Right lobe of liver (tissue), 6 donors: ENCODE measurements at regions not wholly inside any gene's neighbourhood (a gene's known extent, or its start where the extent isn't known, plus 50 kb on each side); places are given as distances from the start of the nearest gene placed in this dataset.

Source experiments
- ATAC-seq, 4 donors: fragments of 200-7000 bp; cut with Tn5 transposase; one replicate each; pipeline ENCODE4 v1.9.1; 2020; ENCODE audit warnings: mild to moderate bottlenecking in 4 of 4, moderate library complexity in 4 of 4
- DNase-seq, 3 donors: peaks; one replicate each; pipeline ENCODE4 v3.0.0-alpha.2; 2020
- H3K27ac ChIP-seq, 3 donors: fragments of 200-600 bp; one replicate each; pipeline ENCODE4 v1.8.0; 2022
- H3K27me3 ChIP-seq, 2 donors: fragments of 200-600 bp; one replicate each; pipeline ENCODE4 v1.8.0; 2022
- H3K36me3 ChIP-seq, 4 donors: fragments of 200-600 bp; sonication (generic) in 1 of 4; one replicate each; pipeline versions ENCODE4 v1.5.1 to v1.8.0; 2017 to 2022; ENCODE audit warnings: control low read depth in 1 of 4
- H3K4me1 ChIP-seq, 4 donors: fragments of 200-600 bp; sonication (generic) in 1 of 4; one replicate each; pipeline versions ENCODE4 v1.5.1 to v1.8.0; 2017 to 2022; ENCODE audit warnings: control low read depth in 1 of 4
- H3K4me3 ChIP-seq, 3 donors: fragments of 200-600 bp; one replicate each; pipeline ENCODE4 v1.8.0; 2022
- H3K9me3 ChIP-seq, 4 donors: fragments of 200-600 bp; sonication (generic) in 1 of 4; one replicate each; pipeline versions ENCODE4 v1.5.1 to v1.8.0; 2017 to 2022; ENCODE audit warnings: control low read depth in 1 of 4
- POLR2A ChIP-seq: fragments of 450-650 bp; IDR thresholded peaks from one replicate; pipeline ENCODE4 v1.6.1; 2017; ENCODE audit warnings: antibody characterized with exemption, mild to moderate bottlenecking
- WGBS: methylation state at CpG from one replicate; pipeline ENCODE4 v1.1.6; 2018; ENCODE audit warnings: low coverage, low lambda C conversion rate; ENCODE audit not compliant: insufficient coverage; ENCODE audit errors: missing lambda C conversion rate; 5-methylcytosine and 5-hydroxymethylcytosine counted together
- intact Hi-C, 2 donors: fragments of 100-400 bp; cut with DNase I; formaldehyde crosslinking; loops; one replicate each; pipeline versions ENCODE4 v1.11.2 to v1.14.1; 2022
- TF ChIP-seq, protein P1 (sequence below), 4 donors: fragments of 200-600 bp in 3 of 4; fragments of 450-650 bp in 1 of 4; IDR thresholded peaks; one replicate each; pipeline versions ENCODE4 v1.5.1 to v1.8.0; 2016 to 2022; ENCODE audit warnings: antibody characterized with exemption in 4 of 4, mild to moderate bottlenecking in 2 of 4
- donor health status: DM: no; HTN: yes; CAD: no.
- donor health status: DM: no; HTN: no; CAD: no.
- donor health status: DM: no; HTN: no; CAD: no.
- donor health status: DM: no; HTN: yes; CAD: no.
- donor health status: DM: no; HTN: yes; CAD: no.

DNA sequence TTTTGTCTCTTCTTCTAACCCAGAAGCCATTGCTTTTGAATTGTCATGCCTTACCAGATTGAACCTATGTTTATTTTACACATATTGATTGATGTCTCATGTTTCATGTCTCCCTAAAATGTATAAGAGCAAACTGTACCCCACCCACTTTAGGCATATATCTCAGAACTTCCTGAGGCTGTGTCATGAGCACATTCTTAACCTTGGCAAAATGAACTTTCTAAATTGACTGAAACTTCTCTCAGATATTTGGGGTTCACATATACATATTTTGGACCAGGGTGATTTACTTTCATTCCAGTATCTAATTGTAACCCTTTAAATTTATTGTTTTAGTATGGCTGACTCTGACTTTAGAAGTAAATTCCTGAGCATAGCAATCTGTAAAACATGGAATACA lies 723.9 kb upstream of the PCDH20 start:
- intact Hi-C loops, result no loop called here
- H3K4me3 ChIP-seq, result no peak overlapping the region
- H3K27me3 ChIP-seq, result no peaks in the 10 kb centered on the region
- TF ChIP-seq, protein P1, sequence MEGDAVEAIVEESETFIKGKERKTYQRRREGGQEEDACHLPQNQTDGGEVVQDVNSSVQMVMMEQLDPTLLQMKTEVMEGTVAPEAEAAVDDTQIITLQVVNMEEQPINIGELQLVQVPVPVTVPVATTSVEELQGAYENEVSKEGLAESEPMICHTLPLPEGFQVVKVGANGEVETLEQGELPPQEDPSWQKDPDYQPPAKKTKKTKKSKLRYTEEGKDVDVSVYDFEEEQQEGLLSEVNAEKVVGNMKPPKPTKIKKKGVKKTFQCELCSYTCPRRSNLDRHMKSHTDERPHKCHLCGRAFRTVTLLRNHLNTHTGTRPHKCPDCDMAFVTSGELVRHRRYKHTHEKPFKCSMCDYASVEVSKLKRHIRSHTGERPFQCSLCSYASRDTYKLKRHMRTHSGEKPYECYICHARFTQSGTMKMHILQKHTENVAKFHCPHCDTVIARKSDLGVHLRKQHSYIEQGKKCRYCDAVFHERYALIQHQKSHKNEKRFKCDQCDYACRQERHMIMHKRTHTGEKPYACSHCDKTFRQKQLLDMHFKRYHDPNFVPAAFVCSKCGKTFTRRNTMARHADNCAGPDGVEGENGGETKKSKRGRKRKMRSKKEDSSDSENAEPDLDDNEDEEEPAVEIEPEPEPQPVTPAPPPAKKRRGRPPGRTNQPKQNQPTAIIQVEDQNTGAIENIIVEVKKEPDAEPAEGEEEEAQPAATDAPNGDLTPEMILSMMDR (IDR thresholded peaks at IDR 0.05), result no peak
- no peak for TF ChIP-seq POLR2A
- ATAC-seq, result no peak
- H3K4me1 ChIP-seq, result no peaks in the 10 kb centered on the region
- no peak for DNase-seq
- no peaks in the 10 kb centered on the region for H3K9me3 ChIP-seq
- H3K27ac ChIP-seq, result no peak overlapping the region
- H3K36me3 ChIP-seq, result no peaks in the 10 kb centered on the region

GRCh38 chr13:62137629-62138405 lies 722.2 kb upstream of the PCDH20 start:
- 60% methylated on average over 2 of the region's 2 CpGs for WGBS
- no peaks in the 10 kb centered on the region for H3K9me3 ChIP-seq
- no peaks in the 10 kb centered on the region for H3K27me3 ChIP-seq
- TF ChIP-seq POLR2A, result no peak
- TF ChIP-seq, protein P1 (IDR thresholded peaks at IDR 0.05), result no peak
- no peak for ATAC-seq
- intact Hi-C loops, result no loop called here
- no peak overlapping the region for H3K27ac ChIP-seq
- no peak overlapping the region for H3K4me3 ChIP-seq
- H3K36me3 ChIP-seq, result no peaks in the 10 kb centered on the region
- no peaks in the 10 kb centered on the region for H3K4me1 ChIP-seq
- no peak for DNase-seq

DNA sequence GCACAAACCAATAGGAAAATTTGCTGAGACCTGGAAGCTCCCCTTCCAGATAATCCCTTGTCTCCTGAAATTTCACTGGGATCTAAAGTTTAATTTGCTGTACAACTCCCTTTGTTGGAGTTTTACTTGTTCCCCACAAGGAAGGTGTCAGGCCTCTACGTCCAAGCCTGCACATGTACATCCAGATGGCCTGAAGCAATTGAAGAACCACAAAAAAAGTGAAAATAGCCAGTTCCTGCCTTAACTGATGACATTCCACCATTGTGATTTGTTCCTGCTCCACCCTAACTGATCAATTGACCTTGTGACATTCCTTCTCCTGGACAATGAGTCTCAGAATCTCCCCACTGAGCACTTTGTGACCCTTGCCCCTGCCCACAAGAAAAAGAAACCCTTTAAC lies 716.0 kb upstream of the PCDH20 start:
- 0% methylated on average over 1 of the region's 1 CpG for WGBS

DNA sequence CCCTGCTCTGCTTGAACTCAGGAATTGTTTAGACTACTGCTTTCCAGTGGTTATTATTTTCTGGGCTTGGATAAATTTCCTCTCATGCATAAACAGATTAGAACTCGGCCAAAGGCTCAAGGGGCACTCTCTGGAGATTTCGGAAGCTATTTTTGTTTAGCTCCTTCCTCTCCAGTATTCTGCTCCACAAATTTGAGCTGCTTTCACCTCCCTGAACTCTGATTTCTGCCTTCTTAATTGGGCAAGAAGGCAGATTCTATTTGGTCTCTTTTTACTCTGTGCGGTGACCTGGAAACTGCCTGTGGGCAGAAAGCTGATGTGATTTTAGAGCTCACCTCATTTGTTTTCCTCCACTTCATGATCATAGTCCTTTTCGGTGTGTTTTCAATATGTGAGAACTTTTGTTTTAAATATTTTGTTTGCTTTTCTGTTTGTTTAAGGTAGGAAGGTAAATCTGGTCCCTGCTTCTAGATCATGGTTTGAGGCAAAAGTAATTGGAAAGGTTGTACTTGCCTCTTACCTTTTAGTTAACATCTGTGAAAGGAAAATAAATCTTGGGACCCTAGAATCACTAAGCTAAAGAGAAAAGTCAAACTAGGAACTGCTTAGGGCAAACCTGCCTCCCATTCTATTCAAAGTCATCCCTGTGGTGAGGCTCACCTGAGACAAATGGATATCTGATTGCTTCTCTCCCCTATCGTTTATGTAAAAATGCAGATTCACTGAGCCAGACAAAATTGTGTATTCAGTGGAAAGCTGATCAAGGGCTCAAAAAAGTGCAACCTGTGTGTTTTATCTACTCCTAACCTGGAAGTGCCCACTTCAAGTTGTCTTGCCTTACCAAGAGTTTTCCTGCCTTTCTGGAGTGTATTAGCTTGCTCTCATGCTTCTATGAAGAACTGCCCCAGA lies 714.7 kb upstream of the PCDH20 start:
- no peak for DNase-seq
- TF ChIP-seq, protein P1 (IDR thresholded peaks at IDR 0.05), result no peak
- no peaks in the 10 kb centered on the region for H3K9me3 ChIP-seq
- intact Hi-C loops, result no loop called here
- no peaks in the 10 kb centered on the region for H3K4me1 ChIP-seq
- no peak overlapping the region for H3K27ac ChIP-seq
- H3K4me3 ChIP-seq, result no peak overlapping the region
- 39% methylated on average over 5 of the region's 5 CpGs for WGBS
- no peaks in the 10 kb centered on the region for H3K27me3 ChIP-seq
- no peaks in the 10 kb centered on the region for H3K36me3 ChIP-seq
- ATAC-seq, result no peak

More for the DNA sequence above, 716.0 kb upstream of the PCDH20 start:
- Histone ChIP-seq H3K36me3 (no peaks in the 10 kb centered on the region), H3K27me3 (no peaks in the 10 kb centered on the region), H3K9me3 (no peaks in the 10 kb centered on the region), H3K27ac (no peak overlapping the region), H3K4me3 (no peak overlapping the region), H3K4me1 (no peaks in the 10 kb centered on the region)
- no peak for DNase-seq
- intact Hi-C loops, result no loop called here
- ATAC-seq, result no peak
- TF ChIP-seq POLR2A, result no peak
- TF ChIP-seq, protein P1 (IDR thresholded peaks at IDR 0.05), result no peak
